Mucosa of descending colon (tissue), 3 donors: ENCODE measurements at regions not wholly inside any gene's neighbourhood (a gene's known extent, or its start where the extent isn't known, plus 50 kb on each side); places are given as distances from the start of the nearest gene placed in this dataset.

Experiments used
- ATAC-seq: fragments of 200-7000 bp; cut with Tn5 transposase; one replicate; pipeline ENCODE4 v1.9.1; 2020; ENCODE audit warnings: mild to moderate bottlenecking, moderate library complexity
- DNase-seq, 3 donors: peaks; one replicate each; pipeline ENCODE4 v3.0.0-alpha.2; 2020
- H3K36me3 ChIP-seq: fragments of 200-600 bp; one replicate; pipeline ENCODE4 v1.8.0; 2021; ENCODE audit warnings: low read depth, mild to moderate bottlenecking
- H3K4me1 ChIP-seq: fragments of 200-600 bp; one replicate; pipeline ENCODE4 v1.8.0; 2021; ENCODE audit warnings: low read depth, mild to moderate bottlenecking
- H3K4me3 ChIP-seq: fragments of 200-600 bp; one replicate; pipeline ENCODE4 v1.8.0; 2021; ENCODE audit warnings: mild to moderate bottlenecking
- H3K9me3 ChIP-seq: fragments of 200-600 bp; one replicate; pipeline ENCODE4 v1.8.0; 2021; ENCODE audit warnings: mild to moderate bottlenecking
- intact Hi-C, 2 donors: fragments of 100-400 bp; cut with DNase I in 1 of 2; cut with micrococcal nuclease in 1 of 2; formaldehyde crosslinking; loops; one replicate each; pipeline versions ENCODE4 v1.11.0 to v1.11.1; 2022; cut with DNase I, micrococcal nuclease
- TF ChIP-seq, protein P1 (sequence below): fragments of 200-600 bp; IDR thresholded peaks from one replicate; pipeline ENCODE4 v1.8.0; 2022; ENCODE audit warnings: antibody characterized with exemption, mild to moderate bottlenecking
- donor health status: DM: no; HTN: no; CAD: no; lungs with moderate emphysema.
- donor health status: DM: no; HTN: no; CAD: no.
- donor health status: DM: no; HTN: yes; CAD: no.

DNA sequence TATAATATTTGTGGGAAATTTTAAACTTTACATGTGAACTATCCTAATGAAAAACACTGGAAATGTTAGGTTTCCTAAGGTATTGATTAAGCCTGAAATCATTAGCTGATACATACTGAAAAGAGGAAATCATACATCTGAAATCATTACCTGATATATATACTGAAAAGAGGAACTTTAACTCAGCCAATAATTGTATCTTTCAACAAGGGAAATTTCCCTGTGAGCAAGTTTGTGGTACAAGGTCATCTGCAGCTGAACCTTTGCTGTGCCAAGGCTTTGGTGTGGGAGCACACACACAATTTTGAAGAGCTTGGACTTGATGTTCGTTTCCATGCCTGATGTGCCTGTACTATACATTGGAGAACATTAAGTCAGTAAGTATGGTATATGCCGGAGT lies 131.9 kb upstream of the USP9X start:
- DNase-seq, result no peak
- no peak for ATAC-seq
- Histone ChIP-seq H3K4me3 (no peak overlapping the region), H3K36me3 (no peaks in the 10 kb centered on the region), H3K4me1 (no peaks in the 10 kb centered on the region), H3K9me3 (no peaks in the 10 kb centered on the region)
- intact Hi-C loops, result no loop called here
- TF ChIP-seq, protein P1, sequence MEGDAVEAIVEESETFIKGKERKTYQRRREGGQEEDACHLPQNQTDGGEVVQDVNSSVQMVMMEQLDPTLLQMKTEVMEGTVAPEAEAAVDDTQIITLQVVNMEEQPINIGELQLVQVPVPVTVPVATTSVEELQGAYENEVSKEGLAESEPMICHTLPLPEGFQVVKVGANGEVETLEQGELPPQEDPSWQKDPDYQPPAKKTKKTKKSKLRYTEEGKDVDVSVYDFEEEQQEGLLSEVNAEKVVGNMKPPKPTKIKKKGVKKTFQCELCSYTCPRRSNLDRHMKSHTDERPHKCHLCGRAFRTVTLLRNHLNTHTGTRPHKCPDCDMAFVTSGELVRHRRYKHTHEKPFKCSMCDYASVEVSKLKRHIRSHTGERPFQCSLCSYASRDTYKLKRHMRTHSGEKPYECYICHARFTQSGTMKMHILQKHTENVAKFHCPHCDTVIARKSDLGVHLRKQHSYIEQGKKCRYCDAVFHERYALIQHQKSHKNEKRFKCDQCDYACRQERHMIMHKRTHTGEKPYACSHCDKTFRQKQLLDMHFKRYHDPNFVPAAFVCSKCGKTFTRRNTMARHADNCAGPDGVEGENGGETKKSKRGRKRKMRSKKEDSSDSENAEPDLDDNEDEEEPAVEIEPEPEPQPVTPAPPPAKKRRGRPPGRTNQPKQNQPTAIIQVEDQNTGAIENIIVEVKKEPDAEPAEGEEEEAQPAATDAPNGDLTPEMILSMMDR, result no peak

DNA sequence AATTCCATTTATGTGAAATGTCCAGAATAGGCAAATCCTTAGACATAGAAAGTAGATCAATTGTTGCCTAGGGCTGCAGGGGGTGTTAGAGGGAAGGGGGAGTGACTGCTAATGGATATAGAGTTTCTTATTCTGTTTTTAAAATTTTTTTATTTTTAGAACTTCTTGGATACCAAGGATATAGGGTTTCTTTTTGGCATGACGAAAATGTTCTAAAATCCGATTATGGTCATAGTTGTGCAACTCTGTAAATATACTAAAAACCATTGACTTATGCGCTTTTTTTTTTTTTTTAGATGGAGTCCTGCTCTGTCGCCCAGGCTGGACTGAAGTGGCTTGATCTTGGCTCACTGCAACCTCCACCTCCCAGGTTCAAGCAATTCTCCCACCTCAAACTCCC lies 125.2 kb upstream of the USP9X start:
- TF ChIP-seq, protein P1, result no peak
- DNase-seq (no peak), ATAC-seq (no peak)
- Histone ChIP-seq H3K36me3 (no peaks in the 10 kb centered on the region), H3K4me3 (no peak overlapping the region), H3K4me1 (no peaks in the 10 kb centered on the region), H3K9me3 (no peaks in the 10 kb centered on the region)
- intact Hi-C loops, result no loop called here

DNA sequence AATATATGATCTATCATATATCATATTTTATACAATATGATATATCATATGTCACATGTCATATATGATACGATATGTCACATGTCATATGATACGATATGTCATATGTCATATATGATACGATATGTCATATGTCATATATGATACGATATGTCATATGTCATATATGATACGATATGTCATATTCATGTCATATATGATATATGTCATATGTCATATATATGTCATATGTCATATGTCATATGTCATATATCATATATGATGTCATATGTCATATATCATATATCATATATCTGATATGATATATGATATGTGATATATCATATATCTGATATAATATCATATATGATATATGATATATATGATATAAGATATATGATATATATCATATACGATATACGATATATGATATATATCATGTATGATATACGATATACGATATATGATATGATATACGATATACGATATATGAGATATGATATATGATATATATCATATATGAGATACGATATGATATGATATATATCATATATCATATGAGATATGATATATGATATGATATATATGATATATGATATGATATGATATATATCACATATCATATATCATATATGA lies 122.3 kb upstream of the USP9X start:
- Histone ChIP-seq H3K36me3 (no peaks in the 10 kb centered on the region), H3K4me1 (no peaks in the 10 kb centered on the region), H3K4me3 (no peak overlapping the region), H3K9me3 (no peaks in the 10 kb centered on the region)
- ATAC-seq (no peak), DNase-seq (no peak)
- TF ChIP-seq, protein P1, result no peak
- intact Hi-C loops, result no loop called here

DNA sequence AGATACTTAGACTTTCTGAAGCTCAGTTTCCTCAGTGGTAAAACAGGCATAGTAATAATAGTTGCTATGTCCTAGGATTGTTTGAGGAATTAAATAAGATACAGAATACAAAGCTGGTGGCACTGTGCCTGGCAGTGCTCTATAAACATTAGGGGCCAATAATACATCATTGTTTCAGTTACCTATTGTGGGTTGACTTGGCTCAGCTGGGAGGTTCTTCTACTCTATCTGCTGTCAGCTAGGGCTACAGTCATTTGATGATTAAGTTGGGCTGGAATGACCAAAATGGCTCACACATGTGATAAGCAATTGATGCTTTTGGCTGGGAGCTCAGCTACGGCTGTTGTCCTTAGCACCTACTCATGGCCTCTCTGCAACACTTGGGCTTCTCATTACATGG lies 121.2 kb upstream of the USP9X start:
- no peak overlapping the region for H3K4me3 ChIP-seq
- no peak for DNase-seq
- H3K9me3 ChIP-seq, result no peaks in the 10 kb centered on the region
- no peak for ATAC-seq
- H3K4me1 ChIP-seq, result no peaks in the 10 kb centered on the region
- H3K36me3 ChIP-seq, result no peaks in the 10 kb centered on the region
- TF ChIP-seq, protein P1, result no peak
- intact Hi-C loops, result no loop called here

DNA sequence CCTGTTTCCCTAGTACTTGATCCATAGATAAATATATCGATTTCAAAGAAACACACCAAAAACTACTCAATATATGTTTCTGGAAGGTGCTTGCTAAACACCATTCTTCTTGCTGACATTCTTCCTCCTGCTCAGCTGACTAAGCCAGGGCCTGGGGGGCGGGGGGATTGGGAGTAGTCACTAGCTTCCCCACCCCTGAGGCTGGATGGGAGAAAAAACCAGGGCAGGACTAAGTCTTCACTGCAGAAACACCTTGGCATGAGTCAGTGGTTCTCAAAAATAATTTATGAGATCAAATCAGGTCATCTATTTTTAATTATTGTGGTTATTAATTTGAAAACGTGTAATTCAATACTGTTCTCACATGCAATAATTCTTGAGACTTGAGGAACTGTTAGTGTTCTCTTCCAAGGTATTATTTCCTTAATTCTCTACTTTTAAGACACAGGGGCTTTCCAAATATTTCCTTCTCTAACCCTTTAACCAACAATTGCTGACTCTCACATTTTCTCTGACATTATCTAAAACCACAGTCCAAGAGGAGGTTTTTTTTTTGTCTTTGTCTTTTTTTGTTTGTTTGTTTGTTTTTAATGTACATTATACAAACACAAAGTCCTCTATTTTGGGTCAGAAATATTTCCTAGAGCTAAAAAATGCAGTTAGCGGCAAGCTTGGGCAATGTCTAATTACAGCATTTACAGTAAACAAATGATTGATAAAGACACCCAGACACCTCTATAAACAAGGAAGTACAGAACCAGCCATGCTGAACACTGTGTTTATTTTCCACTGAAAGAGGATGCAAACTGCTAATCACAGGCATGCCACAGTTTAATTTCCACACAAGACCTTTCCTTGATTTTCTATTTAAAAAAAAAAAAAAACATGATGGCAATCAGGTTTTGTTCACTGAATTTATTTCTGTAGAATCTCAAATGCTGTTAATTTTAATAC lies 120.3 kb upstream of the USP9X start:
- DNase-seq (no peak), ATAC-seq (no peak)
- H3K4me3 ChIP-seq, result no peak overlapping the region
- H3K4me1 ChIP-seq, result no peaks in the 10 kb centered on the region
- H3K9me3 ChIP-seq, result no peaks in the 10 kb centered on the region
- intact Hi-C loops, result no loop called here
- no peaks in the 10 kb centered on the region for H3K36me3 ChIP-seq
- TF ChIP-seq, protein P1, result no peak
